GM19324 (cell line): ENCODE measurements at regions not wholly inside any gene's neighbourhood (a gene's known extent, or its start where the extent isn't known, plus 50 kb on each side); places are given as distances from the start of the nearest gene placed in this dataset.
"Not testable (repeated sequence)": the region's sequence is repeated elsewhere in the genome, so short reads cannot be mapped to it uniquely, and the experiment has no call there.

ENCODE experiments used
- ATAC-seq: cut with Tn5 transposase; IDR thresholded peaks from one replicate; pipeline ENCODE4 v1.9.1; 2021; ENCODE audit warnings: mild to moderate bottlenecking, moderate library complexity; ENCODE audit not compliant: unreplicated experiment, low FRiP score

DNA sequence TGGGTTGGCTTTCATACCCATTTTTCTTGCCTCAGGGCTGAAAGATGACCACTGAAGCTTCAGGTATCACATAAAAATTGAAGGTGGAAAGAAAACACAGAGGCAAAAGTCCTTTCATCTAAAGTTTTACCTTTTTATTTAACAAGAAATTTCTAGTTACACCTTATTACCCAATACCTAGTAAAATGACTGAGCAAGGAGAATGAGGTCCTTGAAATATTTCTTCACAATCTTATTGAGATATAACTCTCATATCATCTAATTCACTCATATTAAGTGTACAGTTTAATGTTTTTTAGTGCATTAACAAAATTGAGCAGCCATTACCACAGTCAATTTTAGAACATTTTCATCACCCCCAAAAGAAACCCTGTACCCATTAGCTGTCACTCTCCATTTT, 112.9 kb upstream of the ADTRP start:
- ATAC-seq, result no peak

DNA sequence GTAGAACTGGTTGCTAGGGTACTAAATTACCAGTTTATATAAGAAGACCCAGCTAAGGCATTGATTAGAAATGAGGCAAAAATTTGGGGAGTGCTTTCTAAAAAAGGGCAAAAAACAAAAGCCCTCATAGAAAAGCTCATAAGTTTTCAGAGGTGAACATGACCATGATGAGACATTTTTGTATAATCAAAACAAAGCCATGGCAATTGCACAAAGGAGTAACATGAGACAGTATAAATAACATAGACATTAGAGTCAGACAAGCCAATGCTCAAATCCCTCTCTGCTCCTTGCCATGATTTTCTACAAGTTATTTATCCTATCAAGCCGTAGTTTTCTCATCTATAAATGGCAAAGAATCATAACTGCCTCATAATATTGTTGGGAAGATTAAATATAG, 112.2 kb upstream of the ADTRP start:
- no peak for ATAC-seq

DNA sequence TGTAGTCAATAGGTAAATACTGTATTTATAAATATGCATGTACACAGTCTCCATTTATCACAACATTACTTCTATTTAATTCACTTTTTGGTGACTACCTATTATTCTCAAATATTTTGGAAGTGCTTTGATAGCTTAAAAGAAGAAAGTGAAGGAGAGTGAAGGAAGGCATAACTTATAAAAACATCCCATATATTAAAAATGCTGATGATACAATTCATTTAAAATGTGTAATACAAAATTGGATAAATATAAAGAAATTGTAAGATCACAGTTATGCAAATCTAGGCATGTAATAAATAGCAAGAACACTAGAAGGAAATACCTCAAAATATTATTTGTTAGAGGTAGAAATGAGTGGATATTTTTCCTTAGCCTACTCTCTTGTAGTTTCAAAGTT, 111.6 kb upstream of the ADTRP start:
- no peak for ATAC-seq

DNA sequence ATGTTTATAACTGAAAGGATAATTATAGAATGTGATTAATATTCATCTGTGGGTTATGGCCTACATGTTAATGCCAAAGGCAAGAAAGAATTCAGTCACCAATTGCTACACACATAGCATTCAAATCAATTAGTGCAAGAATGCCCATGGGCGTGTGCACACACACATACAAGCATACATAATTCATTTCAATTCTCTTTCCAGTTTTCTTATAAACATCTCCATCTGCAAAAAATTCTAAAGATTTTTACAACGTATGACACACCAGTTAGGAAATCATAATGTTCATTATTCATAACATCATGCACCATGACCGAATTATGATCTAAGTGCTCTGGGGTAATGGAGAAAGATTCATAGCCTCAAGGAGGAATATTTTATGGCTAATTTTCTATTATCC, 111.0 kb upstream of the ADTRP start:
- no peak for ATAC-seq

DNA sequence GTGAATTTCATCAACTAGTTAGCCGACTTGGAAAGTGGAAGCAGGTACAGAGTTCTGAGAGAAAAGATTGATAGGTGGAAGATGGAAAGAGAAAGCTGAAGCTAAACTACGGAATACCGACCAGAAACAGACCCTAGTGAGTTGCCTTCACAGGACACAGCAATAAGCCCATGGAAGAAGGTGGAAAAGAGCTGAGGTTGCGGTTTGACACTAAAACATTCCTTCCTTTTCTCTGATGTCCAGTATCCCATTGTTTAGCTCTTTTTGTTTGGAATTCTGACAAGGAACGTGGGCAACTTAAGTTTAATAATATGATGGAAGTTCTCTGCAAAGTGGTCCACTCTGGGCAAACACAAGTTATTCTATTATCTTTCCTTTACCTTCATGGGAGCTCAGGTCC, 110.1 kb upstream of the ADTRP start:
- no peak for ATAC-seq

DNA sequence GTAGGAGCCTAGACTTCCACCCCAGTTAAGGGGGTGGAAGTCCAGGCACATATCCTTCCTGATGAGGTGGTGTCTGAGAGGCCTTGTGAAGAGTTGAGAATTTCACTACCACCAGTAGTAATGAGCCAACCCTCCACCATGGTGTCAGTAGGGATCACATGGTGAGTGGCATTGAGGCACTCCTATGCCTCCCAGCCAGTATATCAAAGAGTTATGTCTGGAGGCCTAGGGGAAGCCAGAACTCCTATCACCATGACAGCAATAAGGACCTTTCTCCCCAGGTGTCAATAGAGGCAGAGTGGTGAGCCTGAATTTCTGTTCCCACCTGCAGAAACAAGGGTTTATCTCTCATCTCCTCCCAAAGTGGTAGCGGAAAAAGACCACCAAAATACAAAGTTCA, 106.6 kb upstream of the ADTRP start:
- ATAC-seq, result no peak

DNA sequence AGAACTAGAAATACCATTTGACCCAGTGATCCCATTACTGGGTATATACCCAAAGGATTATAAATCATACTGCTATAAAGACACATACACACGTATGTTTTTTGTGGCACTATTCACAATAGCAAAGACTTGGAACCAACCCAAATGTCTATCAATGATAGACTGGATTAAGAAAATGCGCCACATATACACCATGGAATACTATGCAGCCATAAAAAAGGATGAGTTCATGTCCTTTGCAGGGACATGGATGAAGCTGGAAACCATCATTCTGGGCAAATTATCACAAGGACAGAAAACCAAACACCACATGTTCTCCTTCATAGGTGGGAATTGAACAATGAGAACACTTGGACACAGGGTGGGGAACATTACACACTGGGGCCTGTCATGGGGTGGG, 104.9 kb upstream of the ADTRP start:
- ATAC-seq, result not testable (repeated sequence)

DNA sequence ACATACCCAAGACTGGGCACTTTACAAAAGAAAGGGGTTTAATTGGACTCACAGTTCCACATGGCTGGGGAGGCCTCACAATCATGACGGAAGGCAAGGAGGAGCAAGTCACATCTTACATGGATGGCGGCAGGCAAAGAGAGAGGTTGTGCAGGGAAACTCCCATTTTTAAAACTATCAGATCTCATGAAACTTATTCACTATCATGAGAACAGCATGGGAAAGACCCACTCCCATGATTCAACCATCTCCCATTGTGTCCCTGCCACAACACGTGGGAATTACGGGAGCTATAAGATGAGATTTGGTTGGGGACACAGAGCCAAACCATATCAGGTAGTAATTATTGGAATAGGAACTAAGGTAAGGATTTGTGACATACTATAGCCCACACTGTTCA, 101.6 kb upstream of the ADTRP start:
- ATAC-seq, result not testable (repeated sequence)

DNA sequence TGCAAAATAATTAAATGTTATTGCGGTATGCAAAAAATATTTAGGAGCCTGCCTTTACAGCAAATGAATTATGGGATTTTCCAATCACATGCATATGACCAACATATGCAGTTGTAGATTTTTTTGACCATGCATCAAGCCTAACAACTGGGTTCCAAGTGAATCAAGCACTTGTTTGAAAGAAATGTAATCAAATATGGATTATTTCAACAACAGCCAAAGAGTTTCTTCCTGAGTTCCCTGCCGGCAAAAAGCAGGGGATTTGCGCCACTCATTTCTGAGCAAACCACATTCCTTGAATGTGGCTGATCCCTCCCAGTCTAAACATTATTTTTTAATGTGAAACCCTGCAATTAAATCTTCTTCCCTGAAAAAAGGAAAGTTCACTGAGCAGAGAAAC, 100.1 kb upstream of the ADTRP start:
- ATAC-seq, result no peak

DNA sequence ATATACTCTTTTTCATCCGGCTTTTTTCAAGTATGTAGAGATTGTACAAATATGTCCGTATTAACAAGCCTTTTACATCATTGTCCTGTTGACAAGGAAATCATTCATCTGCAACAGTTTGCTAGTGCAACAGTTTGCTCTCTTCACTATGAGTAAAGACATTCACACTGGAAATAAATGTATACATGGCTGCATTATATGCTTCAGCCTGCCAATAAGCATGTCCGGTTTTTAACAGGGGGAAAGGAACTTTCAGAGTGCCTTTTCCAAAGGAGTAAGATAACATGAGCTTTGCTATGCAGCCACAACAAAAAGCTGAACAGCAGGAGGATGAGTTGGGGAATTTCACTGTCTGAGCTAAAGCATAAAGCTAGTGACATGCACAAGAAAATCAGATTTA, 99.4 kb upstream of the ADTRP start:
- no peak for ATAC-seq

DNA sequence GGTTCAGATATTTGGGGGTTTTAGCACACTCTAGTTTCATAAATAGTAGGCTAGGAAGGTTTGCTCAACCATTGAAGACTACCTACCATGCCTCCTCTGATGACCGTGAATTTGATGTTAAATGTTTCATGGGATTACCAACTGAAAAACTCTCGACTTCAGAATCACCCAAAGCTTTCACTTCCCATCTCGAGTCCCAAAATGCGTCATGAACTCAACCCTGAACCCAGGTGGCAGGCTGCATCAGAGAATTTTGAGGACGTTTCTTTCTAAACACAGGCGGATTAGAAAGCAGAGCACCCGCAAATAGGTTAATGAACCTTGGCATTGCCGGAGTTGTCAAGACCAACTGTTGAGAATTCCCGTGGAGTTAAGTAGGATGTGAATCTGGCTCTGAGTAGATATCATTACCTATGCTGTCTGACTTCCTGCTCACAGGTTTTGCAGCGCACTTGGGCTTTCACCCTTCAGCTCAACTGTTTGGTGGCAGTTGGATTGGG, 98.4 kb upstream of the ADTRP start:
- no peak for ATAC-seq

DNA sequence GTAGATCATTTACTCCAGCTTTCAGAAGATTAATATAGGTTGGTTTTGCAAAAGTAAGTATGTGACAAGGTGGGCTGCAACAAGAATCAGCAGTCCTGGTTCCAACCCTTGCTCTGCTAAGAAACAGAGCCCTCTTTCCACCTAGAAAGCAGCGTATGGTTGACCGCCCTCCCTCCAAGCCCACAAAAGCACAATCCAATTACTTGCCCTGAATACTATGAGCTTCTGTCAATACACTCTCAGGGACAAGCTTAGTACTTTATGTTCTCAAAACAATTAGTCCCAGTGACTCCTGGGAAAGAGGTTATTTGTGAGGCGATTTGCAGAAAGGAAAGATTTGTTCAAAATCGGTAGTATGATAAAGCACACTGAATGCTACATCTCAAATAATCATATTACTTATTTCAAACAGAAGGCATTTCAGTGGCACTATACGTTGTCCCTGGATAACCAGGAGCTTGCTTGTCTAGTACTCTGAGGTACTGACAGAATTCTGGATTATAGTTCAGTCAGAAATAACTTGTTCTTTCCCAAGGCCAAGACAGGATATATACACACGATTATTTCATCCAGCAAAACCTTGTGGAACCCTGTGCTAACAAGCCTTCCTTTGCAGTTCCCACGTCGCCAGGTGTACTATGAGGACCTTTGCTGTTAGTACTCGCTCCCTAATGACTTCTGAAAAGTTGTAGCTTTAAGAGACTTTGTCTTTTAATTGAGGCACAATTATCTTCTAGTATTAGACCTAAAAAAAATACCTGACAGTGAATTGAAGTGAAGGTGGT, 96.9 kb upstream of the ADTRP start:
- ATAC-seq, result no peak

DNA sequence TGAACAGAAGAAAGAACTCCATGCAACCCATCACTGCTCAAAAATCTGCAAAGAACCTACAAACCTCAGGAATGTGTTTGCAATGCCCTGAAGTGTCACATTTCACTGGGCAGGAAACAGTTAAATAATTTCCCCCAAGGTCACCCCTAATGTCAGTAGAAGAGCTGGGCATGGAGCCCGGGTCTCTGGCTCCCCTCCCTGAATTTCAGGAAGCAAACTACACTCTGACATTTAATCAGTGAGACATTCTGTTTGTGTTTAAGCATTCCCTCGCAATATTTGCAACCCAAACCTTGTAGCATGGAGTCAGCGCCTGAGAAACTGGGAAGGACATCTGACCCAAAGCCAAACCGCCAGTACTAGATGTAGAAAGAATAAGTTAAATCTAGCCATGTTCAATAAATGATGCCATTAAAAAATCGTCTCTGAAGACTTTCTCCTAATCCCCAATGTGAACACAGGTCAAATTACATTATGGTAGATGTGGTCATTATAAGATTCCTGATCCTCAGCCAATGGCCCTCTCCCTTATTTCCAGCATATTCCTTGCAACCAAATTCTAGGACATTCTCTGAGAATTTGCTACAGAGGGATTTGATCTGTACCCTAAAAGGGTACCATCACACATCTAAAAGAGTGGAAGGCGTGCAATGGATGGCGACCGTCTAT, 91.2 kb upstream of the ADTRP start:
- ATAC-seq, result no peak

DNA sequence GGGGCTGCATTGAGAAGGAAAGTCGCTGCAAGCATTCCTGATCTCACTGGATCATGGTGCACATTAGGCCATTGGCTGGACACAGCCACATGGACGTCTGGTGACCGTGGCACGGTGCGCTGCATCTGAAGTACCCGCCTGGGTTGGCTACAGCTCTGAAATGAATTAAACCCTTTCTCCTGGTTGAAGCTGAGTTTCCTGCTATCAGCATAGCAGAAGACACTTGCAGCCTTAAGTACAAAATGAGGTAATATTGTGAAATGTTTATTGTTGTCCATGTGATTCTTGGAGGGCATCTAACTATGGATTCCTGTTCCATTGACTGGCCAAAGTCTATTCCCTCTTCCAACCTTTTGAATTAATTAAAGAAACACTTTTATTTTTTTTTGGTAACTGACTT, 89.8 kb upstream of the ADTRP start:
- ATAC-seq, result no peak

DNA sequence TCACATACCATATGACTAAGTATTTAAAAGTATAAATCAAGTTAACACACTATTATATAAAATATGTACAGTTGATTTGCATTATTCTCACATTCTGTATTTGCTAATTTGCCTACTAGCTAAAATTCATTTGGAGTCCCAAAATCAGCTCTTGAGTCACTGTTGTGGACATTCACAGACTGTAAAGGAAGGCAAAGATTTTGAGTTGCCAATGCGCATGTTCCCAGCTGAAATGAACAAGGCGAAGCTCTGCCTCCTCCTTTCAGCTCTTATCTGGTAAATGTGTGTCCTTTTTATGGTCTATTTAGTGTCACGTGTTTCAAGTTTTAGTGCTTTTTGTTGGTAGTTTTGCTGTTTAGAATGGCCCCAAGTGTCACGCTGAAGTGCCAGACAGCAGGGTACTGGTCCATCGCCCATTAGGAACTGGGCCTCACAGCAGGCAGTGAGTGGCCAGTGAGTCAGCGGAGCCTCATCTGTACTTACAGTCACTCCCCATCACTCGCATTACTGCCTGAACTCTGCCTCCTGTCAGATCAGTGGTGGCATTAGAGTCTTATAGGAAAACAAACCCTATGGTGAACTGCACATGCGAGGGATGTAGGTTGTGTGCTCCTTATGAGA, 87.2 kb upstream of the ADTRP start:
- no peak for ATAC-seq

DNA sequence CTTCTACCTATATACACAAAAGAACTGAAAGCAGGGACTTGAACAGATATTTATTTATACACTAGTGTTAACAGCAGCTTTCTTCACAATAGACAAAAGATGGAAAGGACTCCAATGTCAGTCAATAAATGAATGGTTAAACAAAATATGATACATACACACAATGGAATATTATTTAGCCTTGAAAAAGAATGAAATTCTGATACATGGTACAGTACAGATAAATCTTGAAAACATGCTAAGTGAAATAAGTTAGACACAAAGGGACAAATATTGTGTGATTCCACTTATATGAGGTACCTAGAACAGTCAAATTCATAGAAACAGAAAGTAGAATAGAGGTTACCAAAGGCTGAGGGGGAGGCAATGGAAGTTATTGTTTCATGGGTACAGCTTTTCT, 79.8 kb upstream of the ADTRP start:
- ATAC-seq, result no peak

DNA sequence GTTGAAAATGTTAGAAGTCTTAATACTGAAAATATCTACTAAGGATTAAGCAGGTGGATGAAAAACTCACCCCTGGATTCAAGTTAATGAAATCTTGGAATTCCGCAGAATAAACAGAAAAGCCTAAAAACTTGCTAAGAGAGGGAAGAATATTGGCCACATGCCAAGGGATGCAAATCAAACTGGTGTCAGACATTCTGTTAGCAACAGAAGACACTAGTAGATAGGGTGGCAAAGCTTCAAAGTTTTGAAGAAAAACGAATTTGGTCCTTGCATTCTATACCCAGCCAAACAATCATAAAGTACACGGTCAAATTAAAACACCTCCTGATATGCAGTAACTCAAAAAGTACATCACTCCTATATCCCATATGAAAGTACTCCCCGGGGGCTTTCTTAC, 77.1 kb upstream of the ADTRP start:
- ATAC-seq, result no peak

DNA sequence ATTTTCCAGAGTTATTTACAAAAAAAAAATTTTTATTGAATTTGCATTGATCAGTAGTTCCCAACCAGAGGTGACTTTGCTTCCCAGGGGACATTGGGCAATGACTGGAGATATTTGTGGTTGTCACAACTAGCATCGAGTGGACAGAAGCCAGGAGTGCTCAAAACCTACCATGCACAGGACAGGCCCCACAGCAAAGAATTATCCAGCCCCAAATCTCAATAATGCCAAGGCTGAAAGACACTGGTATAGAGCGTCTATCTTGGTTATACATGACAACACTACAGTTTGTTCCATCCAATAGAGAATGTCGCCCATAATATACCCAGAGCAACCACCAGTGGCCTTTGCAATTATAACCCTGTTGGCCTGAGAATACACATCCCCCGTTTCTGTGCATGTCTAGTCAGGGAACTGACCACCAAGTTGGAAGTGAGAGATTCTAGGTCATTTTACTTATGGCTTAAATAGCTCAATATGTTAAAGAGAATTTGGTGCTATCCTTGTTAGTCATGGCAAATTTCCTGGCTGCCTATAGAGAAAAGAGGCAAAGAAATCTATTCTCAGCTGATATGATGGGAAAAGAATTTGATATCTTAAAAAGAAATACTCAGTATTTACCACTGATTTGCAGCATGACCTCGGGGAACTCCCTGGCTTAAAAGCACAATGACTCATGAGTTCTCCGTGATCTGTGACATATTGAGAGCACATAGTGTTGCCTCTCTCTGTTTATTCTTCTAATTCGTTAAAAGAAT, 76.0 kb upstream of the ADTRP start:
- no peak for ATAC-seq

DNA sequence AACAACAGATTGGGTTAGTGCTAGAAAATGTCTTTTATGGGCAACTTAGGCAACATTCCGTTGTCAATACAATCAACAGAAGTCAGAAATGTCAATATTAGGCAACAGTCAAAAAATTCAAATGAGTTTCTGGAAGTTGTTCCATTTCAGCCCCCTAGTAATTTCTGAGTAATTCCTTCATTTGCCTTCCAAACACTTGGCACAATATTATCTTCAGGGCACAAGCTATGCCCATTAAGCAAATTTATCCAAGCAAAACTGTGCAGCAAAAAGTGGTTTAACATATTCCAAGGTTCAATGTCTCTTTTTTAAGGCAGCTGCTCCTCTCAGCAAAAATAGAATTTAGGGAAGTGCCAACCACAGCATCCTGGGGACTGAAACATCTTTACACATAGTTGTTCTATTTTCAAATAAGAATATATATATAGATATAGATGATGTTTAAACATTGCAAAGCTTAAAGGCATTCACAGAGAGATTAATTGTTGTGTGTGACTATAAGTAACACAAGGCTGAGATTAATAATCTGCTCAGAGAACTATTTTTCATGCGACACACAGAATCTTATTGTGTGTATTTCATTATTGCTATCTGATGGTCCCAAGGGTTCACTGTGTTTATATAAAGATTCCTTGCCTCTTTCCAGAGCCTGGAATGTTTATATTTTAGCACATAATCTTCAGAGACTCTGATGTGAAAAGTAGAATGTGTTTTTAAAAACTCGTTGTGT, 75.2 kb upstream of the ADTRP start:
- no peak for ATAC-seq

DNA sequence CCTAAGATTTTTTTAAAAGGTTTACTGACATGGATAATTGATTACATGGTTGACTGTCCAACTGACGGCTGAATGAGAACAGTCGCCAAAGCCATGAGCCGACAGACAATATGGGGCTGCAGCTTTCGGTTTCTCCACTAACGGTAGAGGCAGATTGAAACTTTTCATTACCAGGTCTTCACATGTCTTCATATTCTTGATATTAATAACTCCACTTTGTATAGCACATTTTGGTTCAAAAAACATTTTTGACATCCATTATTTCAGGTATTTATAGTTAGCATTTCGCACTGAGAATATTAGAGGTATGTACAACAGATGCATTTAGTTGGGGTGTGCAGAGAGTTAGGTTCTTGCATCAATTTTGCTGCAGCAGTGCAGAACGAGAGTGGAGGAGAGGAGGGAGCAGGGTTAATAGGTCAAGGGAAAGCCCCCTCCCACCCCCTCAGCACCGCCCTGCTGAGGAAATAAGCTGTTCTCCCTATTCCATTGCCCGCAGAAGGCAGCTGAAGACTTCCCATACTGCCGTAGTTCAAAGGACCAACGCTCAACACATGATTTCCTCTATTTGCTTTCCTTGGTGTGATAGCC, 73.6 kb upstream of the ADTRP start:
- peak; percentile 74 for ATAC-seq
